ENCODE measurements at regions not wholly inside any gene's neighbourhood (a gene's known extent, or its start where the extent isn't known, plus 50 kb on each side); places are given as distances from the start of the nearest gene placed in this dataset.

- TF ChIP-seq EZH2 (IDR thresholded peaks at IDR 0.05; ENCODE audit: low read length, missing control alignments) (no peak), CTCF (conservative IDR thresholded peaks at IDR 0.05 in 1 of 2, IDR thresholded peaks at IDR 0.05 in 1 of 2; ENCODE audit: low read depth in 1 of 2, low read length in 2 of 2) (no peak)
Measured at GRCh38 chr6:1001655-1002349, 308.9 kb upstream of the EXOC2 start.
